ENCODE measurements at regions not wholly inside any gene's neighbourhood (a gene's known extent, or its start where the extent isn't known, plus 50 kb on each side); places are given as distances from the start of the nearest gene placed in this dataset.

DNA sequence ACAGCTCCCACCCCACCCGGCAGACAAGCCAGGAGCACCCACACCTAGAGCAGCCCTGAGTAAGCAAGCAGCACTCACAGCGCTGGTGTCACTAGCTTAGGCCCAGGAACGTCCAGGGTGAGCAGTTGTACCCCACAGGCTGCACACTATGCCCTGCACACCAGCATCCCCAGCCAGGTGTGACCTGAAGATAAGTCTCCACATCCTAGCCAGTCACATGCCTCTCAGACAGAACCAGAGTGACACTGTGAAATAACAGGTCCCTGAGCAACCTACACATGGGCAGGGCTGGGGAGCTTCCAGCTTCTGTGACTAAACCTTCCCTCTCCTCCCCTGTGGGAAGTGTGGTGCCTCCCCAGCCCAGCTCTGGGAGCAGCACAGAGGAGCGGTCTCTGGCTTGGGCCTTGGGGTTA is 253.6 kb downstream of the UACA start:
- H2AK9ac ChIP-seq (replicated peaks; ENCODE audit: low read depth, low read length, poor library complexity): no peak overlapping the region
- no peak overlapping the region for H2BK120ac ChIP-seq (ENCODE audit: low read depth, low read length)
- peaks cover 9% of the 10 kb centered on the region for H3K9me3 ChIP-seq (ENCODE audit: control insufficient read depth, insufficient read depth, low read length)
- H3K23ac ChIP-seq (ENCODE audit: low read depth, low read length): no peak overlapping the region
- H3K14ac ChIP-seq (replicated peaks; ENCODE audit: low read depth, low read length): no peak overlapping the region
- H2BK20ac ChIP-seq (ENCODE audit: low read depth, low read length): peak overlapping the region; percentile 82; the same call in 1 of the 2 replicates
- no peak overlapping the region for H4K5ac ChIP-seq (ENCODE audit: low read depth, low read length)
- H3K27me3 ChIP-seq (ENCODE audit: control insufficient read depth, insufficient read depth, low read length): peaks cover 9% of the 10 kb centered on the region
- no peak overlapping the region for H3K9ac ChIP-seq (ENCODE audit: low read depth, low read length)
- intact Hi-C loops (cut with micrococcal nuclease): no loop called here
- dilution Hi-C loops (cut with HindIII; ENCODE audit: low sequenced_read_pairs, unreplicated experiment): no loop called here
- BruUV-seq (replicated peaks): no TSS peak
- H2AK5ac ChIP-seq (ENCODE audit: low read depth, low read length): peak overlapping the region; percentile 79
- H4K91ac ChIP-seq (ENCODE audit: insufficient read depth, low read depth, low read length): no peak overlapping the region; the same call in 1 of the 2 replicates
- 100% methylated on average over 2 of the region's 4 CpGs; no CpG with 5 or more reads in 1 of the 2 experiments for WGBS, 2 experiments (ENCODE audit: extremely low coverage in 2 of 2, insufficient read length in 1 of 2)
- ATAC-seq (ENCODE audit: low read depth) (no peak), DNase-seq (no peak)
- no peak overlapping the region for H3K4me2 ChIP-seq (ENCODE audit: low read depth, low read length)
- H4K8ac ChIP-seq (ENCODE audit: low read depth in 2 of 2, low read length in 2 of 2): no peak overlapping the region
- H2AFZ ChIP-seq (replicated peaks; ENCODE audit: low read length, poor library complexity): no peak overlapping the region
- peak overlapping the region; percentile 85 for H3K4ac ChIP-seq (ENCODE audit: low read depth, low read length)
- ChIA-PET POLR2A (ENCODE audit: unreplicated experiment) (no interaction called here), CTCF (interaction anchor here (0.8 kb wide), 1 partner anchor 22 kb away, joined by 3 read pairs; no protein-coding TSS in a partner anchor)
- no peak overlapping the region for H3K56ac ChIP-seq (ENCODE audit: extremely low read depth, insufficient read depth, low read length)
- H3K4me3 ChIP-seq (ENCODE audit: insufficient read depth, low read depth, low read length): no peak overlapping the region
- peaks cover 20% of the 10 kb centered on the region for H3K9me1 ChIP-seq (ENCODE audit: insufficient read depth, low read length)
- no peak for TF ChIP-seq RAD21 (IDR thresholded peaks at IDR 0.05; ENCODE audit: low read length)
- TF ChIP-seq CHD1 (IDR thresholded peaks at IDR 0.05; ENCODE audit: low read depth, low read length): no peak
- no peak overlapping the region for H2BK5ac ChIP-seq (ENCODE audit: low read depth, low read length, poor library complexity, severe bottlenecking)
- H4K20me1 ChIP-seq (ENCODE audit: insufficient read depth, low read length): no peaks in the 10 kb centered on the region
- in situ Hi-C loops (cut with MboI; ENCODE audit: low sequenced_read_pairs): no loop called here
- no peaks in the 10 kb centered on the region for H3K79me1 ChIP-seq (ENCODE audit: low read depth in 1 of 2, low read length in 2 of 2)
- no peak overlapping the region for H3K27ac ChIP-seq (ENCODE audit: insufficient read depth, low read length)
- no peak overlapping the region for H3K18ac ChIP-seq (ENCODE audit: low read depth, low read length)
- H3K4me1 ChIP-seq (ENCODE audit: control insufficient read depth, insufficient read depth, low read length): peaks cover 18% of the 10 kb centered on the region
- H2BK15ac ChIP-seq (ENCODE audit: low read depth, low read length): no peak overlapping the region
- no peaks in the 10 kb centered on the region for H3K36me3 ChIP-seq (ENCODE audit: control insufficient read depth, insufficient read depth, low read length)
